GM23338 (cell line): ENCODE measurements at regions not wholly inside any gene's neighbourhood (a gene's known extent, or its start where the extent isn't known, plus 50 kb on each side); places are given as distances from the start of the nearest gene placed in this dataset.
A peak's percentile ranks its signal among the peaks of the same experiment; 100 is the strongest.

Source experiments
- ATAC-seq: fragments of 200-7000 bp; cut with Tn5 transposase; 3 replicates; pipeline ENCODE4 v1.9.1; 2020
- DNase-seq: peaks from one replicate; pipeline ENCODE4 v3.0.0-alpha.2; 2015; ENCODE audit warnings: low spot score
- H2AFZ ChIP-seq: fragments of 200-600 bp; sonication (generic); 2 replicates; pipeline ENCODE4 v1.8.0; 2016; ENCODE audit warnings: antibody characterized with exemption, mild to moderate bottlenecking, moderate library complexity
- H3F3A ChIP-seq: fragments of 200-600 bp; sonication (generic); replicated peaks from 2 replicates; pipeline ENCODE4 v1.8.0; 2017; ENCODE audit warnings: antibody characterized with exemption, mixed run types, low read depth
- H3K27ac ChIP-seq: fragments of 200-600 bp; sonication (generic); 2 replicates; pipeline ENCODE4 v1.6.1; 2016; ENCODE audit warnings: low read depth
- H3K27me3 ChIP-seq: fragments of 200-600 bp; sonication (generic); 2 replicates; pipeline ENCODE4 v1.8.0; 2016; ENCODE audit warnings: mild to moderate bottlenecking, mixed run types, moderate library complexity; ENCODE audit not compliant: insufficient read depth
- H3K36me3 ChIP-seq: fragments of 200-600 bp; sonication (generic); 2 replicates; pipeline ENCODE4 v1.8.0; 2016; ENCODE audit warnings: mild to moderate bottlenecking; ENCODE audit not compliant: insufficient read depth
- H3K4me1 ChIP-seq: fragments of 200-600 bp; sonication (generic); 2 replicates; pipeline ENCODE4 v1.8.0; 2016; ENCODE audit warnings: mild to moderate bottlenecking, moderate library complexity; ENCODE audit not compliant: insufficient read depth
- H3K4me2 ChIP-seq: fragments of 200-600 bp; sonication (generic); 2 replicates; pipeline ENCODE4 v1.7.1; 2017; ENCODE audit warnings: mixed run types
- H3K4me3 ChIP-seq: fragments of 200-600 bp; sonication (generic); 2 replicates; pipeline ENCODE4 v1.6.1; 2016; ENCODE audit warnings: mixed run types
- H3K79me2 ChIP-seq: fragments of 200-600 bp; sonication (generic); replicated peaks from 2 replicates; pipeline ENCODE4 v1.8.0; 2017; ENCODE audit warnings: mild to moderate bottlenecking; ENCODE audit not compliant: insufficient read depth
- H3K9me2 ChIP-seq: fragments of 200-600 bp; sonication (generic); 2 replicates; pipeline ENCODE4 v1.8.0; 2017; ENCODE audit not compliant: insufficient read depth
- H4K20me1 ChIP-seq: fragments of 200-600 bp; sonication (generic); replicated peaks from 2 replicates; pipeline ENCODE4 v1.8.0; 2017; ENCODE audit warnings: mild to moderate bottlenecking; ENCODE audit not compliant: insufficient read depth
- H3K27ac Mint-ChIP-seq: 2 replicates; pipeline ENCODE4 v1.8.0; 2020; ENCODE audit warnings: inconsistent platforms, mild to moderate bottlenecking, moderate library complexity, mixed read lengths
- H3K27me3 Mint-ChIP-seq: 3 replicates; pipeline ENCODE4 v1.8.0; 2022; ENCODE audit warnings: low read depth, mild to moderate bottlenecking, moderate library complexity, mixed read lengths, inconsistent platforms; ENCODE audit not compliant: insufficient read depth, poor library complexity
- H3K36me3 Mint-ChIP-seq: 3 replicates; pipeline ENCODE4 v1.8.0; 2021; ENCODE audit warnings: low read depth, mild to moderate bottlenecking, inconsistent platforms, moderate library complexity, mixed read lengths
- H3K4me1 Mint-ChIP-seq: 3 replicates; pipeline ENCODE4 v1.8.0; 2020; ENCODE audit warnings: mild to moderate bottlenecking, inconsistent platforms, mixed read lengths
- H3K4me3 Mint-ChIP-seq: 3 replicates; pipeline ENCODE4 v1.8.0; 2021; ENCODE audit warnings: moderate library complexity, mild to moderate bottlenecking, inconsistent platforms, mixed read lengths
- H3K9me3 Mint-ChIP-seq: 3 replicates; pipeline ENCODE4 v1.8.0; 2020; ENCODE audit warnings: moderate library complexity, mild to moderate bottlenecking, inconsistent platforms, mixed read lengths
- CTCF ChIP-seq, 2 experiments: fragments of 200-600 bp in 1 of 2; sonication (generic) in 1 of 2; conservative IDR thresholded peaks; 2 replicates each; pipeline versions ENCODE4 v1.5.1 to v1.6.1; 2016 to 2017; ENCODE audit warnings: antibody characterized with exemption in 2 of 2, low read depth in 2 of 2, mild to moderate bottlenecking in 2 of 2, moderate library complexity in 1 of 2
- EZH2 ChIP-seq: fragments of 200-600 bp; sonication (generic); IDR thresholded peaks from one replicate; pipeline ENCODE4 v1.8.0; 2017; ENCODE audit warnings: antibody characterized with exemption, mild to moderate bottlenecking, low read depth; ENCODE audit not compliant: unreplicated experiment
- STAT1 ChIP-seq: IDR thresholded peaks from one replicate; pipeline ENCODE4 v1.6.1; 2016; ENCODE audit warnings: antibody characterized with exemption; ENCODE audit not compliant: unreplicated experiment
- ZNF114 ChIP-seq: fragments of 250-450 bp; sonication (Bioruptor Pico); IDR thresholded peaks from 2 replicates; pipeline ENCODE4 v1.5.0; 2020; ENCODE audit warnings: mild to moderate bottlenecking, moderate library complexity
- ZNF331 ChIP-seq: fragments of 250-450 bp; sonication (Bioruptor Pico); IDR thresholded peaks from 2 replicates; pipeline ENCODE4 v1.5.0; 2020; ENCODE audit warnings: low read depth, mild to moderate bottlenecking, moderate library complexity
- TF ChIP-seq, protein P1 (sequence below): fragments of 250-450 bp; sonication (Bioruptor Pico); IDR thresholded peaks from 2 replicates; pipeline ENCODE4 v1.5.0; 2020; ENCODE audit warnings: mild to moderate bottlenecking, moderate library complexity

- peaks cover 4% of the 10 kb centered on the region; the same call in 1 of the 2 replicates for H3K9me2 ChIP-seq
- Mint-ChIP-seq H3K36me3 (no peaks in the 10 kb centered on the region; the same call in 1 of the 3 replicates), H3K9me3 (no peaks in the 10 kb centered on the region), H3K27me3 (no peaks in the 10 kb centered on the region), H3K4me3 (no peak overlapping the region), H3K27ac (no peak overlapping the region), H3K4me1 (peaks cover 10% of the 10 kb centered on the region)
- H3K27ac ChIP-seq: no peak overlapping the region
- no peaks in the 10 kb centered on the region for H3K79me2 ChIP-seq
- ATAC-seq (no peak), DNase-seq (no peak)
- TF ChIP-seq EZH2 (no peak), ZNF331 (CRISPR knock-in tag) (no peak)
- no peaks in the 10 kb centered on the region for H3F3A ChIP-seq
- no peak overlapping the region for H3K4me2 ChIP-seq
- no peaks in the 10 kb centered on the region for H3K27me3 ChIP-seq
- H3K4me3 ChIP-seq: no peak overlapping the region
- no peaks in the 10 kb centered on the region for H4K20me1 ChIP-seq
- H3K36me3 ChIP-seq: no peaks in the 10 kb centered on the region
- no peak overlapping the region for H2AFZ ChIP-seq
- H3K4me1 ChIP-seq: peaks cover 11% of the 10 kb centered on the region
Observed at GRCh38 chr2:78315368-78315767, 710.1 kb upstream of the REG3G start.

DNA sequence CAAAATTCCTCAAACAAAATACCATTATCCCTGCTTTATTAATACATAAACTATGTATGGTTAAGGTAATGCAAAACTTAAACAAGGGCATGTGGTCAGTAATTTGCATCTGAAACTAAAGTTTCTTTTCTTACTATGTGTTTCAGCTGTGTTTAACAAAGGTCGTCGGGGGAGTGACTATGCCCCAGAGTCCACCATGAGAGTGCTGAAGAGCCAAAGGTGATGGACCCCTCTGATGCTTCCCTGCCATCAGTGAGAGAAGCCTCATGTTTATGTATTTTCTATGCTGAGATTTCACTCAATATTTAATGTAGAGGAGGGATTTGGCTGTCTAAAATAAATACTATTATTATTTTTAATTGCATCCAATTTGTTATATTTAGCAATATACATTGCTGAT, 707.2 kb upstream of the REG3G start:
- peaks cover 10% of the 10 kb centered on the region for H3K4me1 Mint-ChIP-seq
- Histone ChIP-seq H2AFZ (no peak overlapping the region), H3K9me2 (no peaks in the 10 kb centered on the region), H3K27me3 (no peaks in the 10 kb centered on the region), H3K79me2 (no peaks in the 10 kb centered on the region), H3K36me3 (no peaks in the 10 kb centered on the region), H3F3A (no peaks in the 10 kb centered on the region), H3K4me2 (no peak overlapping the region), H4K20me1 (no peaks in the 10 kb centered on the region), H3K4me1 (peaks cover 11% of the 10 kb centered on the region), H3K27ac (no peak overlapping the region), H3K4me3 (no peak overlapping the region)
- H3K4me3 Mint-ChIP-seq: no peak overlapping the region
- no peaks in the 10 kb centered on the region for H3K27me3 Mint-ChIP-seq
- H3K27ac Mint-ChIP-seq: peak overlapping the region; percentile 58
- ATAC-seq (peak; percentile 70), DNase-seq (peak; percentile 24)
- TF ChIP-seq CTCF (conservative IDR thresholded peaks at IDR 0.05; ENCODE audit: low read depth in 2 of 2) (no peak), STAT1 (no peak), ZNF331 (CRISPR knock-in tag) (no peak), ZNF114 (CRISPR knock-in tag) (no peak)
- TF ChIP-seq, protein P1, sequence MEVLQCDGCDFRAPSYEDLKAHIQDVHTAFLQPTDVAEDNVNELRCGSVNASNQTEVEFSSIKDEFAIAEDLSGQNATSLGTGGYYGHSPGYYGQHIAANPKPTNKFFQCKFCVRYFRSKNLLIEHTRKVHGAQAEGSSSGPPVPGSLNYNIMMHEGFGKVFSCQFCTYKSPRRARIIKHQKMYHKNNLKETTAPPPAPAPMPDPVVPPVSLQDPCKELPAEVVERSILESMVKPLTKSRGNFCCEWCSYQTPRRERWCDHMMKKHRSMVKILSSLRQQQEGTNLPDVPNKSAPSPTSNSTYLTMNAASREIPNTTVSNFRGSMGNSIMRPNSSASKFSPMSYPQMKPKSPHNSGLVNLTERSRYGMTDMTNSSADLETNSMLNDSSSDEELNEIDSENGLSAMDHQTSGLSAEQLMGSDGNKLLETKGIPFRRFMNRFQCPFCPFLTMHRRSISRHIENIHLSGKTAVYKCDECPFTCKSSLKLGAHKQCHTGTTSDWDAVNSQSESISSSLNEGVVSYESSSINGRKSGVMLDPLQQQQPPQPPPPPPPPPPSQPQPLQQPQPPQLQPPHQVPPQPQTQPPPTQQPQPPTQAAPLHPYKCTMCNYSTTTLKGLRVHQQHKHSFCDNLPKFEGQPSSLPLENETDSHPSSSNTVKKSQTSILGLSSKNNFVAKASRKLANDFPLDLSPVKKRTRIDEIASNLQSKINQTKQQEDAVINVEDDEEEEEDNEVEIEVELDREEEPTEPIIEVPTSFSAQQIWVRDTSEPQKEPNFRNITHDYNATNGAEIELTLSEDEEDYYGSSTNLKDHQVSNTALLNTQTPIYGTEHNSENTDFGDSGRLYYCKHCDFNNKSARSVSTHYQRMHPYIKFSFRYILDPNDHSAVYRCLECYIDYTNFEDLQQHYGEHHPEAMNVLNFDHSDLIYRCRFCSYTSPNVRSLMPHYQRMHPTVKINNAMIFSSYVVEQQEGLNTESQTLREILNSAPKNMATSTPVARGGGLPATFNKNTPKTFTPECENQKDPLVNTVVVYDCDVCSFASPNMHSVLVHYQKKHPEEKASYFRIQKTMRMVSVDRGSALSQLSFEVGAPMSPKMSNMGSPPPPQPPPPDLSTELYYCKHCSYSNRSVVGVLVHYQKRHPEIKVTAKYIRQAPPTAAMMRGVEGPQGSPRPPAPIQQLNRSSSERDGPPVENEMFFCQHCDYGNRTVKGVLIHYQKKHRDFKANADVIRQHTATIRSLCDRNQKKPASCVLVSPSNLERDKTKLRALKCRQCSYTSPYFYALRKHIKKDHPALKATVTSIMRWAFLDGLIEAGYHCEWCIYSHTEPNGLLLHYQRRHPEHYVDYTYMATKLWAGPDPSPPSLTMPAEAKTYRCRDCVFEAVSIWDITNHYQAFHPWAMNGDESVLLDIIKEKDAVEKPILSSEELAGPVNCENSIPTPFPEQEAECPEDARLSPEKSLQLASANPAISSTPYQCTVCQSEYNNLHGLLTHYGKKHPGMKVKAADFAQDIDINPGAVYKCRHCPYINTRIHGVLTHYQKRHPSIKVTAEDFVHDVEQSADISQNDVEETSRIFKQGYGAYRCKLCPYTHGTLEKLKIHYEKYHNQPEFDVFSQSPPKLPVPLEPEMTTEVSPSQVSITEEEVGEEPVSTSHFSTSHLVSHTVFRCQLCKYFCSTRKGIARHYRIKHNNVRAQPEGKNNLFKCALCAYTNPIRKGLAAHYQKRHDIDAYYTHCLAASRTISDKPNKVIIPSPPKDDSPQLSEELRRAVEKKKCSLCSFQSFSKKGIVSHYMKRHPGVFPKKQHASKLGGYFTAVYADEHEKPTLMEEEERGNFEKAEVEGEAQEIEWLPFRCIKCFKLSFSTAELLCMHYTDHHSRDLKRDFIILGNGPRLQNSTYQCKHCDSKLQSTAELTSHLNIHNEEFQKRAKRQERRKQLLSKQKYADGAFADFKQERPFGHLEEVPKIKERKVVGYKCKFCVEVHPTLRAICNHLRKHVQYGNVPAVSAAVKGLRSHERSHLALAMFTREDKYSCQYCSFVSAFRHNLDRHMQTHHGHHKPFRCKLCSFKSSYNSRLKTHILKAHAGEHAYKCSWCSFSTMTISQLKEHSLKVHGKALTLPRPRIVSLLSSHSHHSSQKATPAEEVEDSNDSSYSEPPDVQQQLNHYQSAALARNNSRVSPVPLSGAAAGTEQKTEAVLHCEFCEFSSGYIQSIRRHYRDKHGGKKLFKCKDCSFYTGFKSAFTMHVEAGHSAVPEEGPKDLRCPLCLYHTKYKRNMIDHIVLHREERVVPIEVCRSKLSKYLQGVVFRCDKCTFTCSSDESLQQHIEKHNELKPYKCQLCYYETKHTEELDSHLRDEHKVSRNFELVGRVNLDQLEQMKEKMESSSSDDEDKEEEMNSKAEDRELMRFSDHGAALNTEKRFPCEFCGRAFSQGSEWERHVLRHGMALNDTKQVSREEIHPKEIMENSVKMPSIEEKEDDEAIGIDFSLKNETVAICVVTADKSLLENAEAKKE (CRISPR knock-in tag): 0 out of 2 replicates have a peak, but pooled peaks have one; percentile 63
- no peaks in the 10 kb centered on the region; the same call in 2 of the 3 replicates for H3K9me3 Mint-ChIP-seq
- H3K36me3 Mint-ChIP-seq: no peaks in the 10 kb centered on the region
